ENCODE measurements at regions not wholly inside any gene's neighbourhood (a gene's known extent, or its start where the extent isn't known, plus 50 kb on each side); places are given as distances from the start of the nearest gene placed in this dataset.

DNA sequence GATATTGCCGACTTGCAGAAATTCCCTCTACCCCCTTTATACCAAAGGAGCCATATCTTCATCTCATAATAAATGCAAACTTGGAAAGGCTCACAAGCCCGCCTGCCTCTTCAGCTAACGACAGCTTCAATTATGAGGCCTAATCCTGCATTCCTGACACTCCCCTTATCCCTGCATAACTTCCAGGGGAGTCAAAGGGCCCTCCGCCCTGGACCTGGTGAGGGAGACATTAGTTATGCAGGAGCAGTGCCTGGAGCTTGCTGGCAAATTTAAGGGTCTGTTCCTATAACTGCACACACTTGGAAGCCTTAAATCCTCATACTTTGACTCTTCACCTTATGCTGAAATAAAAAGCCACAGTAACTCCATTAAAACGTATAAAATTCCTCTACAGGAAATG lies 617.9 kb downstream of the BNC2 start:
- H3K27me3 ChIP-seq (ENCODE audit: insufficient read depth, low read length) = no peaks in the 10 kb centered on the region
- no peak overlapping the region for H2BK5ac ChIP-seq (ENCODE audit: insufficient read length, low read length)
- H3K4ac ChIP-seq (ENCODE audit: low read depth, low read length) = no peak overlapping the region
- H2BK12ac ChIP-seq (ENCODE audit: insufficient read length, low read depth, low read length) = no peak overlapping the region
- H3K79me1 ChIP-seq (ENCODE audit: insufficient read depth, low read depth, low read length, poor library complexity, severe bottlenecking) = no peaks in the 10 kb centered on the region
- no peak overlapping the region for H3K27ac ChIP-seq (ENCODE audit: insufficient read length, low read depth, low read length)
- Mint-ChIP-seq H3K4me1 (peaks cover 28 to 34% of the 10 kb centered on the region in 2 experiments), H3K27ac (no peak overlapping the region), H3K27me3 (ENCODE audit: low read depth) (no peaks in the 10 kb centered on the region), H3K4me3 (no peak overlapping the region), H3K9me3 (no peaks in the 10 kb centered on the region; a peak in 1 of 5 replicates), H3K36me3 (ENCODE audit: insufficient read depth in 1 of 3, low read depth in 3 of 3) (no peaks in the 10 kb centered on the region)
- peak; percentile 14 for DNase-seq
- H3K56ac ChIP-seq (ENCODE audit: insufficient read length, low read depth, low read length) = no peak overlapping the region
- H3K9ac ChIP-seq (ENCODE audit: extremely low read depth, insufficient read length, low read length) = no peak overlapping the region
- H4K5ac ChIP-seq (ENCODE audit: insufficient read length, low read depth, low read length) = no peak overlapping the region
- no peaks in the 10 kb centered on the region for H4K20me1 ChIP-seq (ENCODE audit: control insufficient read depth, insufficient read depth, insufficient read length)
- no peak overlapping the region for H4K8ac ChIP-seq (replicated peaks; ENCODE audit: insufficient read length, low read depth, low read length)
- H3K4me2 ChIP-seq (ENCODE audit: insufficient read depth, insufficient read length, low read length) = no peak overlapping the region
- no peak overlapping the region for H2BK120ac ChIP-seq (ENCODE audit: low read depth, low read length, poor library complexity, severe bottlenecking)
- no peaks in the 10 kb centered on the region for H3K23me2 ChIP-seq (ENCODE audit: insufficient read length, low read depth, low read length, poor library complexity, severe bottlenecking)
- H2AFZ ChIP-seq (ENCODE audit: low read length) = no peak overlapping the region
- no peak overlapping the region for H3K23ac ChIP-seq (ENCODE audit: insufficient read length, low read depth, low read length)
- no peak overlapping the region for H3K18ac ChIP-seq (ENCODE audit: insufficient read length, low read depth, low read length)
- WGBS (ENCODE audit: extremely low coverage, insufficient read length, low lambda C conversion rate) = no CpG with 5 or more reads among the region's 5 CpGs
- H3K9me3 ChIP-seq (ENCODE audit: control insufficient read depth, low read depth, low read length) = no peaks in the 10 kb centered on the region
- 0 out of 2 replicates have a peak, but pooled peaks cover 2% of the 10 kb centered on the region for H3K4me1 ChIP-seq (ENCODE audit: insufficient read depth, low read length)
- H3K14ac ChIP-seq (ENCODE audit: insufficient read depth, low read length) = no peak overlapping the region
- H2BK20ac ChIP-seq (ENCODE audit: low read depth, low read length, poor library complexity, severe bottlenecking) = no peak overlapping the region
- no peak overlapping the region for H2AK5ac ChIP-seq (ENCODE audit: insufficient read length, low read length)
- no peak overlapping the region for H3T11ph ChIP-seq (ENCODE audit: low read length)
- H3K79me2 ChIP-seq (ENCODE audit: insufficient read depth, low read length) = no peaks in the 10 kb centered on the region
- TF ChIP-seq, protein P1, sequence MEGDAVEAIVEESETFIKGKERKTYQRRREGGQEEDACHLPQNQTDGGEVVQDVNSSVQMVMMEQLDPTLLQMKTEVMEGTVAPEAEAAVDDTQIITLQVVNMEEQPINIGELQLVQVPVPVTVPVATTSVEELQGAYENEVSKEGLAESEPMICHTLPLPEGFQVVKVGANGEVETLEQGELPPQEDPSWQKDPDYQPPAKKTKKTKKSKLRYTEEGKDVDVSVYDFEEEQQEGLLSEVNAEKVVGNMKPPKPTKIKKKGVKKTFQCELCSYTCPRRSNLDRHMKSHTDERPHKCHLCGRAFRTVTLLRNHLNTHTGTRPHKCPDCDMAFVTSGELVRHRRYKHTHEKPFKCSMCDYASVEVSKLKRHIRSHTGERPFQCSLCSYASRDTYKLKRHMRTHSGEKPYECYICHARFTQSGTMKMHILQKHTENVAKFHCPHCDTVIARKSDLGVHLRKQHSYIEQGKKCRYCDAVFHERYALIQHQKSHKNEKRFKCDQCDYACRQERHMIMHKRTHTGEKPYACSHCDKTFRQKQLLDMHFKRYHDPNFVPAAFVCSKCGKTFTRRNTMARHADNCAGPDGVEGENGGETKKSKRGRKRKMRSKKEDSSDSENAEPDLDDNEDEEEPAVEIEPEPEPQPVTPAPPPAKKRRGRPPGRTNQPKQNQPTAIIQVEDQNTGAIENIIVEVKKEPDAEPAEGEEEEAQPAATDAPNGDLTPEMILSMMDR (conservative IDR thresholded peaks at IDR 0.05) = no peak
- H4K91ac ChIP-seq (ENCODE audit: insufficient read length, low read depth, low read length) = no peak overlapping the region
- no peak overlapping the region for H2BK15ac ChIP-seq (ENCODE audit: low read depth, low read length)
